HepG2 (cell line): ENCODE measurements at regions not wholly inside any gene's neighbourhood (a gene's known extent, or its start where the extent isn't known, plus 50 kb on each side); places are given as distances from the start of the nearest gene placed in this dataset.

Experiments
- KLF6 ChIP-seq: IDR thresholded peaks from 2 replicates; pipeline ENCODE4 v1.8.0; 2016; ENCODE audit warnings: missing biosample characterization, missing genetic modification reagents
- MAX ChIP-seq: IDR thresholded peaks from 2 replicates; pipeline ENCODE4 v1.6.1; 2012; ENCODE audit warnings: inconsistent platforms
- POLR2A ChIP-seq, 2 experiments: IDR thresholded peaks; 2 replicates each; pipeline ENCODE4 v1.6.1; 2011; ENCODE audit warnings: low read depth in 2 of 2, low read length in 2 of 2, mild to moderate bottlenecking in 1 of 2, moderate library complexity in 1 of 2; ENCODE audit not compliant: insufficient read depth in 1 of 2
- PRDM15 ChIP-seq: sonication (generic); formaldehyde crosslinking; IDR thresholded peaks from 2 replicates; pipeline ENCODE4 v1.4.0; 2020; ENCODE audit warnings: missing genetic modification reagents
- ZNF24 ChIP-seq: fragments of 450-650 bp; IDR thresholded peaks from 2 replicates; pipeline ENCODE4 v1.6.1; 2017; ENCODE audit warnings: antibody characterized with exemption, mild to moderate bottlenecking

- TF ChIP-seq POLR2A (IDR thresholded peaks at IDR 0.05; ENCODE audit: insufficient read depth in 1 of 2, low read depth in 2 of 2, low read length in 2 of 2) (no peak), KLF6 (CRISPR knock-in tag) (no peak), MAX (no peak), PRDM15 (CRISPR knock-in tag) (no peak), ZNF24 (no peak)
Measured at GRCh38 chr4:42205541-42205940, 53.1 kb upstream of the BEND4 start.
